Kidney epithelial cell (primary cell): ENCODE measurements at regions not wholly inside any gene's neighbourhood (a gene's known extent, or its start where the extent isn't known, plus 50 kb on each side); places are given as distances from the start of the nearest gene placed in this dataset.

Source experiments
- DNase-seq: peaks from one replicate; pipeline ENCODE4 v3.0.0-alpha.2; 2010; ENCODE audit warnings: low read depth
- H3K27me3 ChIP-seq: 2 replicates; pipeline ENCODE4 v1.6.0; 2011; ENCODE audit warnings: low read length; ENCODE audit not compliant: control insufficient read depth, insufficient read depth
- H3K36me3 ChIP-seq: 2 replicates; pipeline ENCODE4 v1.5.1; 2011; ENCODE audit warnings: low read length; ENCODE audit not compliant: control insufficient read depth, insufficient read depth
- H3K4me3 ChIP-seq: 2 replicates; pipeline ENCODE4 v1.5.1; 2011; ENCODE audit warnings: low read depth, mild to moderate bottlenecking, control low read depth, low read length
- TF ChIP-seq, protein P1 (sequence below): IDR thresholded peaks from 2 replicates; pipeline ENCODE4 v1.5.1; 2011; ENCODE audit warnings: mild to moderate bottlenecking, moderate library complexity, low read length, control low read depth, inconsistent platforms; ENCODE audit not compliant: insufficient read depth, poor library complexity, severe bottlenecking

DNA sequence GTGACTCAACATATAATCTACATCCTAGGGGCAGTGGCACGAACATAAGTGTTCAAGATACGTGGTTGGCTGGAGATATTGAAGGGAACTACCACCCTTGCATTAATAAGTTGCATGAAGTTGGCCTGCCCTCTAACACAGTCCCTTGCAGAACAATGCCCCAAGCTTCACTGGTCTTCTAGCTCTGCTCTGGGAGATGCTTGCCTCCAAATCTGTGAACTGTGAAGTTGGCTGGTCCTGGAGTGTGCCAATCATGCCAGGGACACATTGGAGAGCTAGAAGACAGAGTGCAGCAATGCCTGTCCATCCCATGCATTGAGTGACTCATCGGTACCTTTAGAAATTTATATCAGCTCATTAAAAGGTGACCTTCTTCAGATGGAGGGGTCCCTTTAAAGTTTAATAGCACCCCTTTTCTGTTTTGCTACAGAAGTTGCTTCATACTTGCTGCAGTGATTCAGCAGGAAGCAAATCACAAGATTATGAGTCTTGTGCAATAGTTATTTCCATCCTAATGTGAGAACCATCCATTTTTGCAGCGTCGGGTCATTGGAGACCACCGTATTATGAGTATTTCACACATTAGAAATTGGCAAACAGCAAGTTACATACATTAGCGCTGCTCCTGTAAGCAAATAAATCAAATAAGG, 55.2 kb upstream of the KAZN start:
- H3K27me3 ChIP-seq, result no peaks in the 10 kb centered on the region
- no peaks in the 10 kb centered on the region for H3K36me3 ChIP-seq
- no peak overlapping the region for H3K4me3 ChIP-seq
- DNase-seq, result no peak
- TF ChIP-seq, protein P1, sequence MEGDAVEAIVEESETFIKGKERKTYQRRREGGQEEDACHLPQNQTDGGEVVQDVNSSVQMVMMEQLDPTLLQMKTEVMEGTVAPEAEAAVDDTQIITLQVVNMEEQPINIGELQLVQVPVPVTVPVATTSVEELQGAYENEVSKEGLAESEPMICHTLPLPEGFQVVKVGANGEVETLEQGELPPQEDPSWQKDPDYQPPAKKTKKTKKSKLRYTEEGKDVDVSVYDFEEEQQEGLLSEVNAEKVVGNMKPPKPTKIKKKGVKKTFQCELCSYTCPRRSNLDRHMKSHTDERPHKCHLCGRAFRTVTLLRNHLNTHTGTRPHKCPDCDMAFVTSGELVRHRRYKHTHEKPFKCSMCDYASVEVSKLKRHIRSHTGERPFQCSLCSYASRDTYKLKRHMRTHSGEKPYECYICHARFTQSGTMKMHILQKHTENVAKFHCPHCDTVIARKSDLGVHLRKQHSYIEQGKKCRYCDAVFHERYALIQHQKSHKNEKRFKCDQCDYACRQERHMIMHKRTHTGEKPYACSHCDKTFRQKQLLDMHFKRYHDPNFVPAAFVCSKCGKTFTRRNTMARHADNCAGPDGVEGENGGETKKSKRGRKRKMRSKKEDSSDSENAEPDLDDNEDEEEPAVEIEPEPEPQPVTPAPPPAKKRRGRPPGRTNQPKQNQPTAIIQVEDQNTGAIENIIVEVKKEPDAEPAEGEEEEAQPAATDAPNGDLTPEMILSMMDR, result no peak

DNA sequence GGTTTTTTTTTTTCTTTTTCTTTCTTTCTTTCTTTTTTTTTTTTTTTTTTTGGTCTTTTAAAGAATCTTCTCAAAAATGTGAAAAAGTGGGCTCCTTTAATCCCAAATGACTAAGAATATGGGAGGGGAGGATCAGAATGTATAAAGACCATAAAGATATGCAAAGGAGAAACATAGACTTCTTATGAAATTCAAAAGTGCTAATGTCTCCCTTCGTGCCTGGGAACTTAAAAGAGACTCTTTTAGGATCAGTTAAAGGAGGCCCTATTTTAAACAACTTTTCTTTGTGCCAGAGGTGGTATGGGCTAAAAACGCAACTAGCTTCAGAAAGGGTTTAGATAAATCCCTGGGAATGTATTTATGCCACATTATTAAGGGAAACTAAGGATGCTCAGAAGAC, 54.2 kb upstream of the KAZN start:
- no peak overlapping the region for H3K4me3 ChIP-seq
- TF ChIP-seq, protein P1, result no peak
- DNase-seq, result no peak
- H3K27me3 ChIP-seq, result no peaks in the 10 kb centered on the region
- H3K36me3 ChIP-seq, result no peaks in the 10 kb centered on the region

DNA sequence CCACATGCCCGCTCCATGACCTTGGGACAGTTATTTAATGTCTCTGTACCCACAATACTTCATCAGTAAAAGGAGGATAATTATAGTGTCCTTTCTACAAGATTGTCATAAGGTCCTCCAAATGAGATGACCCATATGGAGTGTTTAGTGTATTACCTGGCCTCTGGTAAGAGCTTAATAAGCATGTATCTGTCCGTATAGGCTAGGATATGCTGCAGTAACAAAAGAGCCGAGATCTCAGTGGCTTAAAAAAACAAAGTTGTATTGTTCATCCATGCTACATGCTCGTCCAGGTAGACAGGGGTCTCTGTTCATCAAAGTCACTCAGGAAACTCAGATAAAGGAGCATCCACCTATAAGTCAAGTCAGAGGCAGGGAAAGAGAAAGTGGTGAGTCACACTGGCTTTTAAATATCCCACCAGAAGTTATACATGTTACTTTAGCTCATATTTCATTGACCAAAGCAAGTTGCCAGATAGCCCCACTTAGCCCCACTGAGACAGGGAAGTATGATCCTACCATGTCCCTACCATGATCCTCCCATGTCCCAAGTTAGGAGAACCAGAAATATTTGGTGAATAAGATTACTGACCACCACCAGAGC, 53.0 kb upstream of the KAZN start:
- DNase-seq, result no peak
- TF ChIP-seq, protein P1, result no peak
- no peak overlapping the region for H3K4me3 ChIP-seq
- H3K27me3 ChIP-seq, result no peaks in the 10 kb centered on the region
- no peaks in the 10 kb centered on the region for H3K36me3 ChIP-seq

DNA sequence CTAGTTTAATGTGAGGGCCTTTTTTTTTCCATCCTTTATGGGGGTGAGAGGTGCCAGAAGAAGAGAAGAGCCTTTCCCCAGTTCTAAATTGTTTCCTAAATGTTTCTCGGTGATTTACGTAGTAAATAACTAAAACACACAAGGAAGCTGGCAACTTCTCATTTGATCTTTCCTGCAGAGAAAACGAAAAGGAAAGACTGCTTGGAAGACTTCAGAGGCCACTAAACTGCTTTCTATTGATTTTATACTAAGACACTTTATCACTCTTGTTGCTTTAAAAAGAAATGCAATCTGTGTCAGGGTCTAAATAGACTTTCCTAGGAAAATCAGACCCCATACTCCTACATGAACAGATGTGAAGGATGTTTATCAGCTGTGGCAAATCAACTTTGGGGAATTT, 52.1 kb upstream of the KAZN start:
- H3K27me3 ChIP-seq, result no peaks in the 10 kb centered on the region
- no peak for DNase-seq
- TF ChIP-seq, protein P1, result no peak
- H3K4me3 ChIP-seq, result no peak overlapping the region
- H3K36me3 ChIP-seq, result no peaks in the 10 kb centered on the region
